GM13976 (cell line): ENCODE measurements at regions not wholly inside any gene's neighbourhood (a gene's known extent, or its start where the extent isn't known, plus 50 kb on each side); places are given as distances from the start of the nearest gene placed in this dataset.

ENCODE experiments used
- DNase-seq: peaks from one replicate; pipeline ENCODE4 v3.0.0; 2012; ENCODE audit warnings: low spot score
- CTCF ChIP-seq: IDR thresholded peaks from 2 replicates; pipeline ENCODE4 v1.5.1; 2012; ENCODE audit warnings: borderline replicate concordance, mild to moderate bottlenecking; ENCODE audit not compliant: insufficient read depth; ENCODE audit errors: extremely low read depth, missing control alignments, control extremely low read depth
- in situ Hi-C: fragments of 300-500 bp; cut with MboI; formaldehyde crosslinking; loops from one replicate; pipeline ENCODE4 v1.12.0; 2022; ENCODE audit warnings: low sequenced_read_pairs, mixed read lengths, inconsistent platforms; ENCODE audit not compliant: unreplicated experiment

- no peak for TF ChIP-seq CTCF
- in situ Hi-C loops = no loop called here
- DNase-seq = no peak
Measured at GRCh38 chr3:135694142-135694541, 271.4 kb upstream of the PPP2R3A start.

- DNase-seq = no peak
- no peak for TF ChIP-seq CTCF
- in situ Hi-C loops = no loop called here
Measured at GRCh38 chr3:135699741-135700140, 265.8 kb upstream of the PPP2R3A start.

GRCh38 chr3:135706758-135707375, 258.7 kb upstream of the PPP2R3A start:
- no peak for TF ChIP-seq CTCF
- DNase-seq = no peak

GRCh38 chr3:135719449-135719848, 246.1 kb upstream of the PPP2R3A start:
- in situ Hi-C loops = no loop called here
- TF ChIP-seq CTCF = no peak
- no peak for DNase-seq

More at GRCh38 chr3:135706758-135707375, 258.7 kb upstream of the PPP2R3A start:
- in situ Hi-C loops = no loop called here

GRCh38 chr3:135728007-135728721, 237.4 kb upstream of the PPP2R3A start:
- no peak for DNase-seq
- no peak for TF ChIP-seq CTCF
- in situ Hi-C loops = no loop called here

- in situ Hi-C loops = no loop called here
- DNase-seq = no peak
- no peak for TF ChIP-seq CTCF
Measured at GRCh38 chr3:135731546-135731945, 234.0 kb upstream of the PPP2R3A start.
